Choroid plexus epithelial cell (primary cell): ENCODE measurements at regions not wholly inside any gene's neighbourhood (a gene's known extent, or its start where the extent isn't known, plus 50 kb on each side); places are given as distances from the start of the nearest gene placed in this dataset.

Source experiments
- DNase-seq: peaks from one replicate; pipeline ENCODE4 v3.0.0-alpha.2; 2010; ENCODE audit warnings: low read depth
- H3K4me3 ChIP-seq: 2 replicates; pipeline ENCODE4 v1.5.1; 2011; ENCODE audit warnings: low read depth, mild to moderate bottlenecking, control low read depth, low read length, moderate library complexity
- TF ChIP-seq, protein P1 (sequence below): conservative IDR thresholded peaks from 2 replicates; pipeline ENCODE4 v1.5.1; 2011; ENCODE audit warnings: low read depth, mild to moderate bottlenecking, control low read depth, inconsistent platforms, low read length, moderate library complexity

- DNase-seq: no peak
- no peak overlapping the region for H3K4me3 ChIP-seq
- TF ChIP-seq, protein P1, sequence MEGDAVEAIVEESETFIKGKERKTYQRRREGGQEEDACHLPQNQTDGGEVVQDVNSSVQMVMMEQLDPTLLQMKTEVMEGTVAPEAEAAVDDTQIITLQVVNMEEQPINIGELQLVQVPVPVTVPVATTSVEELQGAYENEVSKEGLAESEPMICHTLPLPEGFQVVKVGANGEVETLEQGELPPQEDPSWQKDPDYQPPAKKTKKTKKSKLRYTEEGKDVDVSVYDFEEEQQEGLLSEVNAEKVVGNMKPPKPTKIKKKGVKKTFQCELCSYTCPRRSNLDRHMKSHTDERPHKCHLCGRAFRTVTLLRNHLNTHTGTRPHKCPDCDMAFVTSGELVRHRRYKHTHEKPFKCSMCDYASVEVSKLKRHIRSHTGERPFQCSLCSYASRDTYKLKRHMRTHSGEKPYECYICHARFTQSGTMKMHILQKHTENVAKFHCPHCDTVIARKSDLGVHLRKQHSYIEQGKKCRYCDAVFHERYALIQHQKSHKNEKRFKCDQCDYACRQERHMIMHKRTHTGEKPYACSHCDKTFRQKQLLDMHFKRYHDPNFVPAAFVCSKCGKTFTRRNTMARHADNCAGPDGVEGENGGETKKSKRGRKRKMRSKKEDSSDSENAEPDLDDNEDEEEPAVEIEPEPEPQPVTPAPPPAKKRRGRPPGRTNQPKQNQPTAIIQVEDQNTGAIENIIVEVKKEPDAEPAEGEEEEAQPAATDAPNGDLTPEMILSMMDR: no peak
These were observed 106.7 kb downstream of the FAM174A start for GRCh38 chr5:100641833-100642232.

DNA sequence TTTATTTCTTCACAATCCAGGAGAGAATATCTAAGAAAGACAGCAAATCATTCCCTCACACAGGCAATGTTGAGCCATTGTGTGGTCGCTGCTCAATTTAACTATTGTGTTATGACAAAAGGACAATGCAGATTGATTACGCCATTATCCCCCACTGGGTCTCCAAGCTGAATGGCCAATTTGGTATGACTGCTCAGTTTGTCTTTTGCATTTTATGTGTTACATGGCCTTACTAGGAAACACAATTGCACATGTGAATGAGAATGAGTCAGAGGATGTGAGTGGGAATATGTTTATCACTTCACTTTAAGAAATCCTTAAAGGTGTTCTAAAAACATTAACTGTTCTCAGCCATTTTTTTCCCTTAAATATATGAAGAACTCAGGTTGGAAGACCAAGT, 108.3 kb downstream of the FAM174A start:
- no peak overlapping the region for H3K4me3 ChIP-seq
- TF ChIP-seq, protein P1: no peak
- peak; percentile 43 for DNase-seq

- TF ChIP-seq, protein P1: no peak
- DNase-seq: no peak
- H3K4me3 ChIP-seq: no peak overlapping the region
These were observed 109.0 kb downstream of the FAM174A start for GRCh38 chr5:100644185-100644584.

DNA sequence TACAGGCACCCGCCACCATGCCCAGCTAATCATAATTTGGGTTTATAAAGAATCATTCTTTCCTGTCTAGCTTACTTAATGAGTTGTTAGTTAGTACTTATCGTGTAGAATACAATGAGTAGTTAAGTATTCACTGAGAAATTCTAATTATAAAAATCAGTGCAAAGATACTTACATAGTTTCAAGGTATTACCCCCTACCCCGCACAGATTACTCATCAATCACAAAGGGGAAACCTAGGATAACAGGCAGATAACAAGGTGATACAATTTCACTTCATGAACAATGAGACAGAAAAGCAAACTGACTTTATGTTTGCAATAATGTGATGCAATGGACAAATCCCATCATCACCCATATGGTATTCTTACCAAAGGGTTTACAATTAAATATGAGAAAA, 109.6 kb downstream of the FAM174A start:
- no peak for DNase-seq
- TF ChIP-seq, protein P1: no peak
- H3K4me3 ChIP-seq: no peak overlapping the region

DNA sequence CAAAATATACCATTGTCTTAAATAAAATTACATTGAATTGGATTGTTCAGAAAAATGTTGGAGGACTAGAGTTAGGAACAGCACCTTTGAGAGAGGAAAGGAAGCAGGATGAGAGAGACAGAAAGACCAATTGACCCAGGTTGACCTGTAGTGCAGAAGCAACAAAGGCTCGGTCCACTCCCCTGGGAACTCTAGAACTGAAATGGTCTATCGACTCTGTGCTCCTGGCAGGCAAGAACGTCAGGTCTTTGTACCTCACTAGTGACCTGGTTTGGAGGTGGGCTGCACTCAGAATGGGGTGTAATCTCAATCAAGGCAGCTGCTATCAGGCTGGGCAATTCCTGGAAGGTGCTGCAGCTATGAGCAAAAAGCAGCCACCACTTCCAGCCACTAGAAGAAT, 110.8 kb downstream of the FAM174A start:
- DNase-seq: no peak
- TF ChIP-seq, protein P1: no peak
- H3K4me3 ChIP-seq: no peak overlapping the region

GRCh38 chr5:100646691-100647090, 111.5 kb downstream of the FAM174A start:
- TF ChIP-seq, protein P1: no peak
- H3K4me3 ChIP-seq: no peak overlapping the region
- DNase-seq: no peak

- TF ChIP-seq, protein P1: no peak
- no peak overlapping the region for H3K4me3 ChIP-seq
- peak; percentile 57 for DNase-seq
These were observed 112.5 kb downstream of the FAM174A start for GRCh38 chr5:100647461-100648230.
